OCI-LY1 (cell line): ENCODE measurements at regions not wholly inside any gene's neighbourhood (a gene's known extent, or its start where the extent isn't known, plus 50 kb on each side); places are given as distances from the start of the nearest gene placed in this dataset.

Experiments
- H2AFZ ChIP-seq: fragments of 200-600 bp; sonication (generic), shearing (Covaris generic); 2 replicates; pipeline ENCODE4 v1.6.0; 2014; ENCODE audit warnings: antibody characterized with exemption, mild to moderate bottlenecking, low read length
- H3F3A ChIP-seq: fragments of 200-600 bp; sonication (generic), shearing (Covaris generic); 2 replicates; pipeline ENCODE4 v1.6.0; 2014; ENCODE audit warnings: mild to moderate bottlenecking, antibody characterized with exemption, low read length, moderate library complexity; ENCODE audit not compliant: insufficient read depth
- H3K27ac ChIP-seq: fragments of 200-600 bp; sonication (generic); 2 replicates; pipeline ENCODE4 v1.5.1; 2014; ENCODE audit warnings: low read length, mixed run types, mild to moderate bottlenecking, low read depth; ENCODE audit not compliant: poor library complexity, severe bottlenecking
- H3K27me3 ChIP-seq: fragments of 200-600 bp; sonication (generic); 2 replicates; pipeline ENCODE4 v1.6.0; 2014; ENCODE audit warnings: antibody characterized with exemption, mild to moderate bottlenecking, low read length, moderate library complexity; ENCODE audit not compliant: insufficient read depth
- H3K36me3 ChIP-seq: fragments of 200-600 bp; sonication (generic); 2 replicates; pipeline ENCODE4 v1.6.1; 2014; ENCODE audit warnings: mild to moderate bottlenecking, antibody characterized with exemption, low read length, moderate library complexity, mixed read lengths; ENCODE audit not compliant: insufficient read depth
- H3K4me1 ChIP-seq: fragments of 200-600 bp; sonication (generic); 2 replicates; pipeline ENCODE4 v1.5.1; 2014; ENCODE audit warnings: mild to moderate bottlenecking, low read length, moderate library complexity; ENCODE audit not compliant: insufficient read depth, severe bottlenecking
- H3K4me2 ChIP-seq: fragments of 200-600 bp; sonication (generic), shearing (Covaris generic); 2 replicates; pipeline ENCODE4 v1.6.1; 2014; ENCODE audit warnings: low read length
- H3K4me3 ChIP-seq: fragments of 200-600 bp; sonication (generic); 2 replicates; pipeline ENCODE4 v1.5.1; 2014; ENCODE audit warnings: low read length, low read depth, mild to moderate bottlenecking, mixed read lengths; ENCODE audit not compliant: poor library complexity, severe bottlenecking
- H3K79me2 ChIP-seq: fragments of 200-600 bp; shearing (Covaris generic); 2 replicates; pipeline ENCODE4 v1.6.1; 2016; ENCODE audit warnings: mixed run types, low read length, mixed read lengths; ENCODE audit not compliant: insufficient read depth
- H3K9ac ChIP-seq: fragments of 200-600 bp; sonication (generic), shearing (Covaris generic); 2 replicates; pipeline ENCODE4 v1.6.1; 2014; ENCODE audit warnings: mild to moderate bottlenecking, low read length, mixed read lengths
- H3K9me2 ChIP-seq: fragments of 200-600 bp; sonication (generic), shearing (Covaris generic); 2 replicates; pipeline ENCODE4 v1.6.1; 2014; ENCODE audit warnings: low read depth, mild to moderate bottlenecking, low read length, mixed read lengths
- H3K9me3 ChIP-seq: fragments of 200-600 bp; shearing (Covaris generic); 2 replicates; pipeline ENCODE4 v1.6.1; 2014; ENCODE audit warnings: low read length, mixed read lengths
- H4K20me1 ChIP-seq: fragments of 200-600 bp; sonication (generic), shearing (Covaris generic); 2 replicates; pipeline ENCODE4 v1.6.0; 2016; ENCODE audit warnings: mild to moderate bottlenecking, low read length; ENCODE audit not compliant: insufficient read depth
- CTCF ChIP-seq: fragments of 200-600 bp; sonication (generic), shearing (Covaris generic); IDR thresholded peaks from 2 replicates; pipeline ENCODE4 v1.5.1; 2017; ENCODE audit warnings: mild to moderate bottlenecking, antibody characterized with exemption, low read length, moderate library complexity, mixed read lengths
- EZH2 ChIP-seq: fragments of 200-600 bp; sonication (generic), shearing (Covaris generic); IDR thresholded peaks from 2 replicates; pipeline ENCODE4 v1.8.0; 2017; ENCODE audit warnings: borderline replicate concordance, mixed run types, mild to moderate bottlenecking, antibody characterized with exemption, low read length, moderate library complexity, mixed read lengths

- H3K27me3 ChIP-seq, result no peaks in the 10 kb centered on the region
- H3K79me2 ChIP-seq, result no peaks in the 10 kb centered on the region
- TF ChIP-seq EZH2 (no peak), CTCF (no peak)
- no peak overlapping the region for H3K27ac ChIP-seq
- H3K4me1 ChIP-seq, result no peaks in the 10 kb centered on the region
- no peaks in the 10 kb centered on the region for H3F3A ChIP-seq
- no peak overlapping the region for H2AFZ ChIP-seq
- H3K36me3 ChIP-seq, result peaks cover 7% of the 10 kb centered on the region; the same call in 1 of the 2 replicates
- H3K4me2 ChIP-seq, result no peak overlapping the region
- H3K9me2 ChIP-seq, result no peaks in the 10 kb centered on the region
- no peaks in the 10 kb centered on the region for H3K9me3 ChIP-seq
- no peak overlapping the region for H3K4me3 ChIP-seq
- no peaks in the 10 kb centered on the region for H4K20me1 ChIP-seq
- no peak overlapping the region for H3K9ac ChIP-seq
Measured at GRCh38 chr2:64245631-64246030, 101.4 kb upstream of the PELI1 start.

GRCh38 chr2:64246962-64247361, 102.7 kb upstream of the PELI1 start:
- no peak overlapping the region for H3K4me3 ChIP-seq
- TF ChIP-seq CTCF (no peak), EZH2 (no peak)
- H3K27me3 ChIP-seq, result no peaks in the 10 kb centered on the region
- H3K79me2 ChIP-seq, result no peaks in the 10 kb centered on the region
- H3K36me3 ChIP-seq, result peaks cover 7% of the 10 kb centered on the region; the same call in 1 of the 2 replicates
- no peak overlapping the region for H2AFZ ChIP-seq
- H3K4me1 ChIP-seq, result no peaks in the 10 kb centered on the region
- no peaks in the 10 kb centered on the region for H3K9me2 ChIP-seq
- H3F3A ChIP-seq, result no peaks in the 10 kb centered on the region
- H3K9ac ChIP-seq, result no peak overlapping the region
- H3K27ac ChIP-seq, result no peak overlapping the region
- no peak overlapping the region for H3K4me2 ChIP-seq
- H3K9me3 ChIP-seq, result no peaks in the 10 kb centered on the region
- no peaks in the 10 kb centered on the region for H4K20me1 ChIP-seq

GRCh38 chr2:64249426-64249825, 105.2 kb upstream of the PELI1 start:
- Histone ChIP-seq H3F3A (no peaks in the 10 kb centered on the region), H3K27ac (no peak overlapping the region), H3K9me2 (no peaks in the 10 kb centered on the region), H3K9me3 (no peaks in the 10 kb centered on the region), H3K27me3 (no peaks in the 10 kb centered on the region), H3K79me2 (no peaks in the 10 kb centered on the region), H2AFZ (no peak overlapping the region), H3K4me3 (no peak overlapping the region), H3K36me3 (peaks cover 7% of the 10 kb centered on the region; the same call in 1 of the 2 replicates), H3K4me1 (no peaks in the 10 kb centered on the region), H3K4me2 (no peak overlapping the region), H4K20me1 (no peaks in the 10 kb centered on the region), H3K9ac (no peak overlapping the region)
- TF ChIP-seq CTCF (no peak), EZH2 (no peak)
